Cerebellar nuclear complex (tissue), 1 donor: ENCODE measurements at regions not wholly inside any gene's neighbourhood (a gene's known extent, or its start where the extent isn't known, plus 50 kb on each side); places are given as distances from the start of the nearest gene placed in this dataset.
"Not testable (repeated sequence)": the region's sequence is repeated elsewhere in the genome, so short reads cannot be mapped to it uniquely, and the experiment has no call there.

Experiments
- DNase-seq, 2 experiments: peaks; one replicate each; lab custom pipeline; 2025; lab: John Stamatoyannopoulos, UW

- DNase-seq, result no peak
Observed at GRCh38 chr12:87332987-87333726, 696.0 kb downstream of the C12orf50 start.

- not testable (repeated sequence) for DNase-seq
Observed at GRCh38 chr12:87330071-87330555, 699.1 kb downstream of the C12orf50 start.

- DNase-seq, result no peak
Observed at GRCh38 chr12:87329076-87329863, 699.9 kb downstream of the C12orf50 start.

- DNase-seq, result no peak
Observed at GRCh38 chr12:87323369-87323768, 705.8 kb downstream of the C12orf50 start.

- no peak for DNase-seq
Observed at GRCh38 chr12:87320724-87321123, 708.5 kb downstream of the C12orf50 start.

GRCh38 chr12:87317302-87317701, 711.9 kb downstream of the C12orf50 start:
- DNase-seq, result no peak

GRCh38 chr12:87311206-87311605, 718.0 kb downstream of the C12orf50 start:
- DNase-seq, result no peak

- no peak for DNase-seq
Observed at GRCh38 chr12:87310126-87310525, 719.1 kb downstream of the C12orf50 start.

GRCh38 chr12:87305481-87305880, 723.7 kb downstream of the C12orf50 start:
- DNase-seq, result no peak

GRCh38 chr12:87304406-87304805, 724.8 kb downstream of the C12orf50 start:
- no peak for DNase-seq

GRCh38 chr12:87303396-87304012, 725.7 kb downstream of the C12orf50 start:
- DNase-seq, result no peak

- no peak for DNase-seq
Observed at GRCh38 chr12:87302126-87302745, 727.0 kb downstream of the C12orf50 start.

- no peak for DNase-seq
Observed at GRCh38 chr12:87290505-87290904, 738.7 kb downstream of the C12orf50 start.

- no peak for DNase-seq
Observed at GRCh38 chr12:87283886-87284285, 745.3 kb downstream of the C12orf50 start.

- DNase-seq, result no peak
Observed at GRCh38 chr12:87283111-87283510, 746.1 kb downstream of the C12orf50 start.

- DNase-seq, result no peak
Observed at GRCh38 chr12:87280893-87281292, 748.3 kb downstream of the C12orf50 start.

- no peak for DNase-seq
Observed at GRCh38 chr12:87280356-87280755, 748.8 kb downstream of the C12orf50 start.

GRCh38 chr12:87274594-87275245, 754.5 kb downstream of the C12orf50 start:
- no peak for DNase-seq

GRCh38 chr12:87272851-87273250, 756.4 kb downstream of the C12orf50 start:
- no peak for DNase-seq

GRCh38 chr12:87270919-87271318, 758.3 kb downstream of the C12orf50 start:
- DNase-seq, result no peak

- no peak for DNase-seq
Observed at GRCh38 chr12:87266305-87266704, 762.9 kb downstream of the C12orf50 start.

GRCh38 chr12:87259391-87259790, 769.8 kb downstream of the C12orf50 start:
- no peak for DNase-seq
